M059J (cell line): ENCODE measurements at regions not wholly inside any gene's neighbourhood (a gene's known extent, or its start where the extent isn't known, plus 50 kb on each side); places are given as distances from the start of the nearest gene placed in this dataset.

Experiments used
- DNase-seq: peaks from one replicate; pipeline ENCODE4 v3.0.0-alpha.2; 2012; ENCODE audit warnings: low read depth

DNA sequence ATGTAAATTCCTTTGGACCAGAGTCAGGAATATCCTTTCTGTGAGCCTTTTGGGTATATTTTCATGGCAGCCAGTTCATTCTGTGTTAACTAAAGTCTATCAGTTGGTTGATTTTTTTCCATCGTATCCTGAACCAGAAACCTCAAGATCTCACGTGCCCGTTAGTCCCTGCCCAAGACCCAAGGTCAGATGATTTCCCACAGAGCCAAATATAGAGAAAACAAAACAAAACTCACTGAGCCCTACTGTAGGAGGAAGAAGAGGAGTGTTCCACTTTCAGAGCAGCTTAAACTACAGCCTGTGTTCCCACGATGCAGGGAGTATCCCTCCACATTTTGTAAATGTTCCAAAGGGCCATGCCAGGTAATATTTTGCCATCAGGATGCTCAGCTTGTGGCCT lies 96.0 kb upstream of the ADO start:
- no peak for DNase-seq

DNA sequence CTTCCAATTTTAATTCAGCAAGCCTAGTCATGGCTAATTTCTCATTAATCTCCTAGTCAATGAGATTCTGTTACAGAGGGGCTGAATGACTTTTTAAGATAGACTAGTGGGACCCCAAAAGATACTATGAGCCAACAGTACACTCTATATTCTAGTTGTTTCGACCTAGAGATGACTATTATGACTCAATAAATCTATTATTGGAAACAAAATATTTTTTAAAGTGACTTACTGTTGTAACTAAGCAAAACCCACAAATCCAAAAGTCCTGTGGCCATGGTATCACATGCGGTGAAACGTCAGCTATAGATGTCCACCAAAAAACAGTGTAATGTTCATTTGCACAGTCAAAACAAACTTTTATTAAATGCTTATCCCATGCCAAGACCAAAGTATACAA lies 95.3 kb upstream of the ADO start:
- DNase-seq = no peak

DNA sequence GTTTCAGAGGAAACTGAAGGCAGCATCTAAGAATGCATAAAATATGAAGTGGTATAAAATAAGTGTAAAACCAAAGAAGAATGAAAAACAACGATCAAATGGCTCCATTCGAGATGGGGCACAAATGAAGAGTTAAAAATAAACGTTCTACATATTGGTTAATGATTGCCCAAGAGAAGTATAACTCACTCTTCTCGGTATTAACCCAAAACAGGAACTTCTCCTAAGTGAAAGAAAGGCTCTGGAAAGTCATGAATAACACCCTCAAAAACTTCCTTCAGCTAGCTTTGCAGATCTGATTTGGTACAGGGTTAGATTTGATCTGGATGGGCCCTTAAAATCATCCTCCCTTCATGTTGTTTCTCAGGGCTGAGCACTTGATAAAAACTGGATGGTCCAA lies 94.3 kb upstream of the ADO start:
- DNase-seq = no peak

DNA sequence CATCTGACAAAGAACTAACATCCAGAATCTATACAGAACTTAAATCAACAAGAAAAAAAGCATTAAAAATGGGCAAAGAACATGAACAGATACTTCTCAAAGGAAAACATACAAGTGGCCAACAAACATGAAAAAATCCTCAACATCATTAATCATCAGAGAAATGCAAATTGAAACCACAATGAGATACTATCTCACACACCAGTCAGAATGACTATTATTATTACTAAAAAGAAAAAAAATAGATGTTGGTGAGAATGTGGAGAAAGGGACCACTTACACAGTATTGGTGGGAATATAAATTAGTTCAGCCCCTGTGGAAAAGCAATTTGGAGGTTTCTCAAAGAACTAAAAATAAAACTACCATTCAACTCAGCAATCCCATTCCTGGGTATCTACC lies 89.1 kb upstream of the ADO start:
- no peak for DNase-seq

DNA sequence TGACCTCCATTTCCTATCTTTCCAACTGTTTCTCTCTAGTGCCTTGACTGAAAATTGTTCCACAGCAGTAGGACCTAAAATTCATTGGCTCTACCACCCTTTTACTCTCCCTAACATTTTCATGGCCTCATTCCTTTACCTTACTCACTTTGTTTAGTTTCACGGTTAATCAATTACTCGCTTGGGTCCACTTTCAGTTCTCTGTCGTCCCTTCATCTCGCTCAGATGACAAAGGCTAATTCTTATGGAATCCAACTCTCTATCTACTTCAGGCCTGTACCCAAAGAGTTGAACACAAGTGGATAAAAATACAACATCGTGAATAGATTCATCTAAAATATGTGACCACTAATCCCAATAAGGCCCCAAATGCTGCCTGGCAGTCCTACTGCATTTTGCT lies 85.9 kb upstream of the ADO start:
- DNase-seq = no peak

DNA sequence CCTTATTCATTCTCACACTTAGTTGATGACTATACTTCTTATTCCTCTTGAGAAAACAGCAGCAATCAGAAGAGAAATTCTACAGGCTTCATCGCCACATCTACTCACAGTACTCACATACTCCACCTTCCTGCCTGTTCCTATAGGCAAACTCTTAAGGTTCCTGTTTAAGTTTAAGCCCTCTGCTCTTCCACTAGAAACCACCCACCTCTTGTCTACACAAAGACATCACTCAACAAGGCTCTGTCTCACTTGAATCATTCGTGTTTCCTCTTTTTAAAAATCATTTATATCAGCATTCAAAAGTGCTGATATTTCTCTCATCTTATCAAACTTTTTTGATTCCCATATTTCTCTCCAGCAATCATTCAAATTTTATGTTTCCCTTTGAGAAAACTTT lies 85.5 kb upstream of the ADO start:
- no peak for DNase-seq

DNA sequence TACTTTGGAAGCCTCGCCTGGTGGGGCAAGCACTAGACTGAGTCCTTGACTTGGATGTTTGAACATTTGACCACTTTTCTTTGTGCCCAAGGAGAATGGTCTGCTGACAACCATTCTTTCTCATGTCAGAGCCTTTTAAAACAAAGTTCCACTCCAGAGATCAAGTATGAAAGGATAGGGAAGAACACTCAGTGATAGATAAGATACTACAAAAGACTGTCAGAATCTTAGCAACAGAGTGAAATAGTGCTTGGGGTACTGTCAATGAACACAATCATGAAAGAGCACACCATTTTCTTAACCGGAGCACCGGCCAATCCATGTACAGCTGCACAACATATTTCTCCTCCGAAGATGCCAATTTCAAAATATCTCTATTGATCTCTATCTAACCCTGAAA lies 82.8 kb upstream of the ADO start:
- DNase-seq = no peak

DNA sequence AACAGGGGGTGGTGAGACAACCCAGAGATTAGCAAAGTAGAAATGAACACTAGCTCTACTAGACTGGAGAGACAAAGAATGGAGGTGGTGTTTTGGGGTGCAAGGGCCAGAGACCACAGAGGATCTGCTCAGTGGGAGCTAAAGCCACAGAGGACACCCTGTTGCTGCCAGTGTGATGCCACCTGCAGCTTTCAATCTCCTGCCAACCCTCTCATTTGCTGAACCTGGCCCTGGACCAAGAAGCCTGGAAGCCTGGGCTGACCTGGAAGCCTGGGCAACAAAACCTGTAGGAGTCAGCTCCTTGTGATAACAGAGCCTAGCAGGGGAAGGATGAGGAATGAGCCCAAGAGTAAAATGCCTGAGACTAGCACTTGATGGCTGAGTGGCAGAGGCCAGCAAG lies 81.1 kb upstream of the ADO start:
- DNase-seq = no peak

DNA sequence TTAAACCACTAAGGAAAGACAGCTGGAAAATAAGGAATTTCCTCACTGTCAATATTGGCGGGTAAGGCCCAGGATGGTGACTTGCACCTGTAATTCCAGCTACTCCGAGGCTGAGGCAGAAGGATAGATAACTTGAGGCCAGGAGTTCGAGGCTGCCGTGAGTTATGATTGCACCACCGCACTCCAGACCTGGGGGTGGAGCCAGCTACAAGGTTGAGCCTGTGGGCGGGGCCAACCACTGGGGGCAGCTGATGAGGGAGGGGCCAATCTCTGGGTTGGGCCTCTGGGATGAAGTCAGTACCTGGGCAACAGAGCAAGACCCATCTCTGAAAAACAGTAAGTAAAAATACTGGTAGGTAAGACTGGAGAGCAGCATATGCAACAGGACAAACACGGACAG lies 80.1 kb upstream of the ADO start:
- no peak for DNase-seq

DNA sequence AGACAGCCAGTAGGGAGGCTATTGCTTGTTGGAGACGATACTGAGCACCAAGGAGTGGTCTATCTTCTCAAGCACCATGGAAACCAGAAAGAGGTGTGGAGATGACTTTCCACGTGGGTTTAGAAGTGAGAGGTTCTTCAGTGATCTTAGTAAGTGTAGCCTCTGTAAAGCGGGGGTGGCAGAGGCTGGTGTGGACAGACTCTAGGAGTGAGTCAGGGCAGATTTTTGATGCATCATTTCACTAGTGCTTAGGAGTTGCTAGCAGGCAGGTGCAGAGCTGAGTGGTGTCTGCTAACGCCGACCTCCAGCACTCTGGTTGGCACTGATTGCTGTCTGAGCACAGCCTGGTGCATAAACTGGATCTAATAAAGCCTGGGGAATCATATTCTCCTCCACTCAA lies 78.4 kb upstream of the ADO start:
- peak; percentile 26 for DNase-seq

DNA sequence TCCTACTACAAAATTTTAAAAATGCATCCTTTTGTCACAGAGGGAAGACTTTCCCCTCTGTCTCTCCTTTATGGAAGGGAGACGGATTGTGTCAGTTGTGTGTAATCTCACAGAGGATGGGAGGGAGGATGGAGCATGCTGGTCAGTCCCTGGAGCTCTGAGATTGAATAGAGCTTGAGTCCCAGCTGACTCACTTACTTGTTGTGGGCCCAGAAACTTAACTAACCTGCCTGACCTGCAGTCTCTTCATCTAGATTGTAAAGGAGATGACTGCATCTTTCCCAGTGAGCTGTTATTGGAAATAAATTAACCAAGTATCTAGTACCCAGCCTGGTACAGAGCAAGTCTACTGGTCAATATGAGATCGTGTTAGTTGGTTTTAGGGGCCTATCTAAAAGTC lies 77.9 kb upstream of the ADO start:
- DNase-seq = no peak

DNA sequence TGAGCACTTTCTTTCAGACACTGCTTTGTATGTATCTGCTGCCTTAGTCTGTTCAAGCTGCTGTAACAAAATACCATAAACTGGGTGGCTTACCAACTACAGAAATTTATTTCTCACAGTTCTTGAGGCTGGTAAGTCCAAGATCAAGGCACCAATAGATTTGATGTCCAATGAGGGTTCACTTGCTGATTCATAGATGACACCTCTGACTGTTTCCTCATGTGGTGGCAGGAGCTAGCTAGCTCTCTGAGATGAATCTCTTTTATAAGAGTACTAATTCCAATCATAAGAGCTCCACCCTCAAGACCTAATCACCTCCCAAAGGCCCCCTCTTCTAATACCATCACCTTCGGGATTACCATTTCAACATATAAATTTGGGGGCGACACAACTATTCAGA lies 76.6 kb upstream of the ADO start:
- no peak for DNase-seq

DNA sequence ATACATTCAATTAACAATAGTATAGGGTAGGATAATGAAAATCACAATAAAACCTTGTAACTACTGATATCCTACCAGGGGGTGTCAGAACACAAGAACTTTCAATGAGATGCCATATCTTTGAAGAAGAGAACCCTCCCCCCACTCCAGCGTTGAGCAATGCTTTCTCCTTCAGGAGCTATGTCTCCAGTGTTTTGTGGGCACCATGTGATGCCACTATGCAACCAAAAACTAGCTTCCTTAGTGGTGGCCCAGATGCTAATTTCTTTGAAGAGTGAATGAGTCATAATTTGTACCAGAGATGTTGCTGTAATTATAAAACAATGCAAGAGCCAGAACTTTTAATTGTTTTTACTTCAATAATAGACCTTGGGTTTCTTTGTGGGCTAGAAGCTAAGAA lies 76.0 kb upstream of the ADO start:
- DNase-seq = peak; percentile 70

DNA sequence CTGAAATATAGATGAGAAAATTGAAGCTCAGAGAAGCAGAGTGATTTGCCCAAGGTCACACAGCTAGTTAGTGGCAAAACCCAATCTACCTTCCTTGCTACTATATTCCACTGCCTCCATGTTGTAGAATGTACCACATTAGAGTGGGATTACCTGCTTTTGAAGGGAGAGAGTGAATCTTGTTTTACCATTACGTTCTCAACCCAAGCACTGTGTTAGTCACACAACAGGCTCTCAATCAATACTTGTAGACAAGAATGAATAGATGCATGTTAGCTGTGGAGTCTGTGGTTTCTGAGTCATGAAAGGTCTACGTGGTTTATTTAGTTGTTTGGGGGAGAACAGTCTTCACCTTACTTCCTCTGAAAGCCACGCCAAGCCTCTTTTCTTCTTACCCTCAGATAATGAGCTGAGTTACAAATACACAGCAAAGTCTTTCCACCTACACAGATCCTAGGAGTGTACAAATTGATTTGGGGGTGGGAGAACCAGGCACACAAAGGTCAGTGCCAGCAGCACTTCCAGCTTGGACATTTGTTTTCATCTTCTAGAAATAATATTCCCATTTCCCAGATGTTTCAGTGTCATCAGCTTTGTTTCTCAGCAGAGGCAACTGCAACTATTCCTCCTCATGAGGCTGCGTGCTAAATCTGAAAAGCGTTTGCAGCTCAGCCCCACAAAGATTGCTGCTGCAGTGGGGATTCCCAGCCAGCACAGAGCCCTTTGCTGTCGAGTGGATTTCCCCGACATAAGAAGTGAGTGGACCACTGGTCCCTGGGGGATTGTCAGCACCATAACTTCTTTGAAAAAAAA lies 71.5 kb upstream of the ADO start:
- DNase-seq = peak; percentile 94

DNA sequence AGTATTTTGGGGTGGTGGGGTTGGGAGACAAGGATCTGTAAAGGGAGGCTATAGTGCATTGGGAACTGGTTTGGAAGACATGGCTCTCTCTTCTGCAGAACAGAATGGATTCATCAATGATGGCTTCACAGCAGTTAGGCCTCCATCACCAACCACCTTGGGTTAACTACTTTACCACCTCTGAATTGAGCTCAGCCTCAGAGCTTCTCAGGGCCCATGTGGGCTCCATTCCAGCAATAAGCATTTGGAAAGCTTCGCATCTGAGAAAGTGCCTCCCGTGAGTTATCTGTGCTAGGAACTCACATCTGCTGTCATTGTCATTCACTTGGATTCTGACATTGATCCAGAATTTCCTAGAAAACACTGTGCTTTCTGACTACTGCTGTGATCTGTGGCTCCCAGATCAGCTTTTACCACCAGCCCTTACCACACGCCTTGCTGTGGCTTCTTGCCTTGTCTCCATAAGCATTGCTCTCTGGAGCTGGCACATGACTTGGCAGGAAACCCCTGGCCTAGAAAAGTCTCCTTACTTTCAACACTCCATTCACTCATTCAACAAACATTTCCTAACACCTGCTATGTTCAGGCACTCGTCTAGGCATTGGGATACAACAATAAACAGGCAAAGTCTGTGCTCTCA lies 70.7 kb upstream of the ADO start:
- DNase-seq = peak; percentile 34

DNA sequence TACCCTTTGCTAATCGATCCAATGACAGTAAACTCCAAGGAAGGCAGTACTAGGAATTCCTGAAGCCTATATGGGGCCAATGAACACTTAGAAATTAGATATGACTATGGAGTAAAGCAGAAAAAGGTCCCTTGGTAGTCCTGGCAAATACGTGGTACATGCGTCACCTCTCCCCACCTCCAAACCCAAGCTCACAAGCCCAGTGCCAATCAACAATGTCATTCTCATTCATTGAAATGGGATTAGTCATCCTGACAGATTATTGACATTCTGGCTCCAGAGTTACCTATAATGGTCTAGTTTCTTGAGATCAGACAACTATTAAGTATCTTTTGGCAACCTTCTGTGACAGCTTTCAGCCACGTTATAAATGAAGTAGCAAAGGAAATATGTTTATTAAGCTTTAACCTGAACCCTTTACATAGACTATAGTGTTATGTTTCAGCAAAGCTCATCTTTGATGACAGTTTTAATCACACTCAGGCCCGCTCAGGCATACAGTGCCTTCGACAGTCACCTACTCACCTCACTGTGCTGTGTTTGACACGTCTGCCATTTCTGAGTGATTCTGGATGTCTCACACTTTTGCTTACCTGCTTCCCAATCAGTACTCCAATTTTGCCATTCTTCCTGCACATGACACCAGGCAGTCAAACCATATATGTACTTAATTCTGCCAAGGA lies 69.6 kb upstream of the ADO start:
- DNase-seq = no peak

DNA sequence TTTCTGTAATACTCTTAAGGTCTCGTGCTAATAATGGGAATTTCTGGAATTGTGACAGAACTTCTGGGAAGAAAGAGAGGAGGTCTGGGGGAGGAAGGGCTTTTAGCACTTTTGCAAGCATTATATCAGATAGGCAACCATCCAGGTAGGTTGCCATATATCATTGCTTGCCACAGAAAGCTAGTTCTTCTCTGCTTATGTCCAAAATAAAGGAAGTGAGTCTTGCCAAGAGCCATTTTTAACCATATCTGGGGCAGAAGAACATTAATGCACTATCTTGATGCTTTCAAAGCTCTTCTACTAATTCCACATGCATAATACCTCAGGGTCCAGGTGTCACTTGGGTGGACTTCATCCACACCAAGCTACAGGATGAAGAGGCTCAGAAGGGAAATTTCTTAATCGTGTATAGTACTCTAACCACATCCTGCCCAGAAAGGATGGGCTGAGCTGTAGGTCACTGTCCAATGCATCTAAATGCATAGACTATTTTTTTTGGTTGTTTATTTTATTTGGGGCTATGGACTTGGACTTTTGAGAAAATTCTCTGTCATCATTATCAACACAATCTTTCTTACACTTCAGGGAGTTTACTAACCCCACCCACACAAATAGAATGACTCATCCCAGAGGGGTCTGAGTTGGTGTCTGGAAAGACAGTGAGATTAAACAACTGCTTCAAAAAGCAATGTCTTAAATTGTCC lies 68.9 kb upstream of the ADO start:
- DNase-seq = peak; percentile 74

DNA sequence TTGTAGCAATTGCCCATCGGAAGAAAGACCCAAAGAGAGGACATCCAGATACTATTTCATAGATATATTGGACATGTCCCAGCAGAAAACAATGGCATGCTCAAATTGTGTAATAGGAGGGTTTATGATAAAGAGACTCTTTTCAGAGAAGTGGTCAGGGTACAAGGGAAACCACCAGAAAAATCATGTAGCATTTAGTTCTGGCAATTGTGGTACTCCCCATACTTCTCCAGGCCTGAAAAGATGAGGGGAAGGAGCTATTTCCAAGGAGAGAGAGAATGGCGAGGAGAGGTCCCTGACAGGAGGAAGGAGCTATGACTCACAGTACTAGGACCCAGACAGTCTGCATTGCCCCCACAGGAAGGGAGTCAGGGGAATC lies 68.4 kb upstream of the ADO start:
- DNase-seq = no peak

DNA sequence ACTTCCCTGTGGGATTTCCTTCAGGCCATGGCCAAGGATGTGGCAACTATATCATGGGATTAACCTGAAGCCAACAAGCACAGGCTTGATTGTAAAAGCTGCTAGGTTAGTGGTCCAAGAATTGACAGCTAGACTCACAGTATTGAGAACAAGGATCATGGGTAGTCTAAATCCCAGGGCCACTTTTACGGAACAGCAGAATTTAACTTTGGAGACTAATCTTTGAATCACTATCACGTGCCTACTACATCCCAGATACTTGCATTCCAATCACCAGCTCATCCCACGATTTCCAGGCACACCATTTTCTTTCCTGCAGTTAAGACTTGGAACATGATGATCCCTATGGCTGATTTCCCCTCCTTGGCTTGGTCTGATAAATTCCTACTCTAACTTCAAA lies 65.6 kb upstream of the ADO start:
- DNase-seq = no peak

DNA sequence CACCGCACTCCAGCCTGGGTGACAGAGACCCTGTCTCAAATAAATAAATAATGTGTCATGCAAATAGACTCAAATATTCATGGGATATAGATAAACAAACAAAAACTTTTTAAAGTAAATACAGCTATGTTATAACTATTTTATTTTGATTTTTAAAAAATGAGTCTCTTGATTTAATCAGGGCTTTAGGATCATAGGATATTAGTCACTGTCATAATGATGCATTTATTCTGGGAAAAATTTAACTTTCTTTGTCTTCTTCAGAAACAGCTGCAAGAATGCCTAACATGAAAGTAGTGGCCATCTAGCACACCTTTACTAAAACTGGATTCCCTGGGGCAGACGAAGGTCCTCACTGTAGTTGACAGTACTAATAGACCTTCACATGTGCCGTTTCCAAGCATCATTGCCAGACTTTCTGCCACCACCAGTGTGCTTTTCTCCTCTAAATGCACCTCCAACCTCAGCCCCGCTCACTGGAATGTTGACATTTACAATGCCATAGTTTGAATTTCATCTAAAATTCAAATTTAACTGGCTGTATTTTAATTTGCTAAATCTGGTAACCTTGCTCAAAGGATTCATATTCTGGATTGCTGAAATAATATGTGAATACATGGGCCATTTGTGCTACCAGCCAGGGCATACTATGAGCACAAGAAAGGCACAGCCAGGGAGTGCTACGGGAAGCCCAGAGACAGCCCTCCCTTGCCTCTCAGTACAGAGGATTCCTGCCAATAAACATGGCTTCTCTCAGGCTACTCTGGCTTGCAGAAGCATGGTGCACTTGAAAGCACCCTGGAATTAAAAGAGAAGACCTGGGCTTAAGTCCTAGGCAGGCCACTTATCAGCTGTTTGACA lies 63.4 kb upstream of the ADO start:
- no peak for DNase-seq

DNA sequence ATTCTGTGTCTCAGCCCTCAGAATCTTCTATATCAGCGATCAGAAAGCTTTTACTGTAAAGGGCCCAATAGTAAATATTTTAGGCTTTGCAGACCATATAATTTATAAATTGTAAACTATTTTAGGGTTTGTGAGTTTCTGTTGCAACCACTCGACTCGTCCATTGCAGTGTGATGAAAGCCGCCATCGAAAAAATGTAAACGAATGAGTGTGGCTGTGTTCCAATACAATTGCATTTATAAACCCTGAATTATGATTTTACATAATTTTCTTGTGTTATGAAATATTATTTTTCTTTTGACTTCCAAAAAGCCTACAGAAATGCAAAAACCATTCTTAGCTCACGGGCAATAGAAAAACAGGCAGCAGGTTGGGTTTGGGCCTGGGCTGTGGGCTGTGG lies 62.5 kb upstream of the ADO start:
- DNase-seq = no peak
